Stimulated activated CD8-positive, alpha-beta memory T cell treated with anti-CD3 and anti-CD28 coated beads, Interleukin-4, amount 100 ng/mL, for 1 hour (primary cell): ENCODE measurements at regions not wholly inside any gene's neighbourhood (a gene's known extent, or its start where the extent isn't known, plus 50 kb on each side); places are given as distances from the start of the nearest gene placed in this dataset.
"Not testable (repeated sequence)": the region's sequence is repeated elsewhere in the genome, so short reads cannot be mapped to it uniquely, and the experiment has no call there.

ENCODE experiments used
- DNase-seq, 2 donors: peaks; one replicate each; pipeline ENCODE4 v3.0.0-alpha.2; 2020; ENCODE audit warnings: low read depth in 2 of 2, low spot score in 1 of 2

- DNase-seq: no peak
Observed at GRCh38 chr7:149569025-149569725, 71.6 kb upstream of the ZNF746 start.

DNA sequence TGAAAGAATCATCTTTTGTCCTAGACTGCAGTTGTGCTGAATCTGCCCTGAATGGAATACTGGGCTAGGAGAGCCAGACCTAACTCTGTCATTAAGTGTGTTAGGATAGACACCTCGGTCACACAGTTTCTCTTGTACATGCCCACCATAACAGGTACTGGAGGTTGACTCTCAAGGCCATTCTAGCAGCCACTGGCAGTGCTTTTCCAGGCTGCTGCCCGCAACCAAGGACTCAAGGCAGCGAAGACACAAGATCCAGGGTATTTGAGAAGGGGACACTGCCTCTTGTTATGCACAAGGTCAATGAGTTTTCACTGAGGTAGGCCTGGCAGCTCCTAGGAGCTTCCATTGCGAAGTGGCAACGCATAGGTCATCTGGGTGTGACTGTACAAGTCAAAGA, 70.6 kb upstream of the ZNF746 start:
- no peak for DNase-seq

- DNase-seq: no peak
Observed at GRCh38 chr7:149566103-149566502, 68.5 kb upstream of the ZNF746 start.

GRCh38 chr7:149565096-149565382, 67.4 kb upstream of the ZNF746 start:
- DNase-seq: no peak

DNA sequence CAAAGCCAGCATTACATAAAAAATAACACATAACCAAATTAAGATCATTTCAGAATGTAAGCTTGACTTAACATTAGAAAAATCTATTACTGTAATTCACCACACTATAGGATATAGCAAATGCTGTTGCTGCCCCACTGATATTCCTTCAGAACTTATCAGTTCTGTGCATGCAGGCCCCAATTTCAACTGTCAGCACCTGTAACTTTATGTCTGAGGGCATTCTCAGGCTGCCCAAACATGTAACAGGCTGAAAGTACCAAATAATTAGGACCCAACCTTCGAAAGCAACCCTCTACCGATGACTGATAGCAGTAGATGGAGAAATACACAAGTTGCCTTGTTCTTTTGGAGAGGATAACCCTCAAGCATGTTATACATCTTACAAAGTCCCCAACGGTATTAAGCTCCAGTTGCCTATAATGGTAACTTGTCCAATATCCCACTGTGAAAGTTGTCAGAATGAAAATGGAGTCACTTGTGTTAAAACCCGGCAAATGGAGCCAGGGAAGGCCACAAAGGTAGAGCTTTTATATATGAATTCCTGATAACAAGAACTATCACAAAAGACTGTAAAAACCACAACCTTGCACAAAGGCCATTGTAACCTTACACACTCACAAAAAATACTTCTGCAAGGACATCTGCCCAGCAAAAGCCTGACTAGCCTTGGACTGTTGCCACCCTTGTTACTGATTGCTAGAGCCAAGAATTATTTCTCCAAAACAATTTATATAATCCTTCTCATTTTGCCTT, 66.9 kb upstream of the ZNF746 start:
- DNase-seq: no peak

DNA sequence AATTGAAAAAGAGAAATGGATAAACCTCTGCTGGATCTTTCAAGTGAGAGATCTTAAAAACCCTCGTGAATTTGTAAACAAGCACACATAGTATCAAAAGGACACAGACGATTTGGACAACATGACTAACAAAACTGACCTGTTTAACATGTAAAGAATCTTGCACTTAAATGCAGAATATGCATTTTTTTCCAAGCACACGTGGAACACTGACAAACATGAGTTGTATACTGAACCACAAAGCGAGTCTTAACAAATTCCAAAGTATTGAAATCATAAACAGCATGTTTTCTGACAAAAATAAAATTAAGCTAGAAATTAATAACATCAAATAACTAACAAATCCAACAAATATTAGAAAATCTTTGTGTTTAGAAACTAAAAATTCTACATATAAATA, 65.0 kb upstream of the ZNF746 start:
- no peak for DNase-seq

GRCh38 chr7:149561072-149561471, 63.5 kb upstream of the ZNF746 start:
- no peak for DNase-seq

DNA sequence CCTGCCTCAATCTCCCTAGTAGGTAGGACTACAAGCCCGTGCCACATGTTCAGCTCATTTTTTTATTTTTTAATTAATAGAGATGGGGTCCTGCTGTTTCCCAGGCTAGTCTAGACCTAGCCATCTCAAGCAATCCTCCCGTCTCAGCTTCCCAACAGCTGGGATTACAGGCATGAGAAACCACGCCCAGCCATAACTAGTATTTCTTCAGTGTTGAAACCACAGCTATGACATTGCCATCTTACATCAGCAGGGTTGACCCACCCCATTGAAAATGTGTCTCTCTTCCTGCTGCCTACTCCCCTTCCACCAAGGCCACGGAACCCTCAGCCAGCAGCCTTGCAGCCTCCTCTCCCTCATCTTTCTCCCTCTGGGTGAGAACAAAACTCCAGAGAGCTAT, 62.1 kb upstream of the ZNF746 start:
- no peak for DNase-seq

GRCh38 chr7:149558149-149558861, 60.7 kb upstream of the ZNF746 start:
- DNase-seq: no peak

DNA sequence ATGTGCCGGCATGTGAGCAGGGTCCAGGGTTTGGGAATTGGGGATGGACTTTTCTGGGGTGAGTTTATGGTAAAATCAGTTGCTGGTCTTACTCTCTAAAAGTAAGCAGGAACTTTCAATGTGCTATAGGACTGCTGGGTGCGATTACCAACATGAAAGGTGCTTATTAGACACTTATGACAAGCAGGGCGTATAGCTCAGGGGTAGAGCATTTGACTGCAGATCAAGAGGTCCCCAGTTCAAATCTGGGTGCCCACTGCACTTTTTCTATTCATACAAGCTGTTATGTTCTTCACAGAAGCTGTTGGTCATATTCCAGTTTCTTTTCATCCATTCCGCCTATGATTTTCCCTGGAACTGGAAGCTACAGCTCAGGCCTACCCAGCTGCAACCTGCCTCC, 58.9 kb upstream of the ZNF746 start:
- not testable (repeated sequence) for DNase-seq

- not testable (repeated sequence) for DNase-seq
Observed at GRCh38 chr7:149554821-149555220, 57.2 kb upstream of the ZNF746 start.

DNA sequence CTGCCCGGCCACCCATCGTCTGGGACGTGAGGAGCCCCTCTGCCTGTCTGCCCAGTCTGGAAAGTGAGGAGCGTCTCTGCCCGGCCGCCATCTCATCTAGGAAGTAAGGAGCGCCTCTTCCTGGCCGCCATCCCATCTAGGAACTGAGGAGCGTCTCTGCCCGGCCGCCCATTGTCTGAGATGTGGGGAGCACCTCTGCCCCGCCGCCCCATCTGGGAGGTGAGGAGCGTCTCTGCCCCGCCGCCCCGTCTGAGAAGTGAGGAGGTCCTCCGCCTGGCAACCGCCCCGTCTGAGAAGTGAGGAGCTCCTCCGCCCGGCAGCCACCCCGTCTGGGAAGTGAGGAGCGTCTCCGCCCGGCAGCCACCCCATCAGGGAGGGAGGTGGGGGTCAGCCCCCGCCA, 56.4 kb upstream of the ZNF746 start:
- not testable (repeated sequence) for DNase-seq

GRCh38 chr7:149552799-149553198, 55.2 kb upstream of the ZNF746 start:
- no peak for DNase-seq
